HTR-8/SVneo (cell line): ENCODE measurements at regions not wholly inside any gene's neighbourhood (a gene's known extent, or its start where the extent isn't known, plus 50 kb on each side); places are given as distances from the start of the nearest gene placed in this dataset.
A peak's percentile ranks its signal among the peaks of the same experiment; 100 is the strongest.
"Not testable (repeated sequence)": the region's sequence is repeated elsewhere in the genome, so short reads cannot be mapped to it uniquely, and the experiment has no call there.

Experiments used
- DNase-seq: peaks from one replicate; pipeline ENCODE4 v3.0.0; 2011; ENCODE audit warnings: low spot score, mixed read lengths; ENCODE audit not compliant: insufficient read length
- FAIRE-seq: peaks from 2 replicates; lab custom pipeline; 2011; peaks lifted over from hg19 to GRCh38; lab: Jason Lieb, UNC

DNA sequence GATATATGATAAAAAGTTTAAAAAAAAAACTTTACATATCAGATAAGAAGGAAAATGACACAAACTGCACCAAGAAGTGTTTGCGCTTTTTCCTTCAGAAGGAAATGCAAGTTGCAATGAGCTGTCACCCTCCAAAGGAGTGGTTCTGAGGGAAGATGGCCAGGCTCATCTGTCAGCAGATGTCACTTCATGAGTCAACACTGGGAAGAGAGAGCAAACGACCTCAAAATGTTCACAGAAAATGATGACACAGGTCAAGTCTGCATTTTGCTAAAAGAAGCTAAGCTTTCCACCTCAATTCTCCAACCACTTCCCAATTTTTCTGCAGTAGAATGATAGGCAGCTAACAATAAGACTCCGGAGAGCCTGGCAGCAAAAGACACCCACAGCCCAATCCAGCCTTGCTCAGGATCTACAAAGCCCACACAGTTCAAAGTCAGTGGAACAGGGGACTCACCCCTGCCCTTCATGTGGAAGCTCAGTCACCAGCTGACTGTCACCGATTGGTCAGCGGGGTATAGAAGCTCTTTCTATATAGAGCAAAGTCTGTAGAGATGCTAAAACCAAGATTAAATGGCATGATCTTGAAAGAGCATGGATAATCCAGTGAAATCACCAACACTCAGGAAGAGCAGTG, 155.1 kb upstream of the NEBL start:
- no peak for DNase-seq
- no peak for FAIRE-seq

DNA sequence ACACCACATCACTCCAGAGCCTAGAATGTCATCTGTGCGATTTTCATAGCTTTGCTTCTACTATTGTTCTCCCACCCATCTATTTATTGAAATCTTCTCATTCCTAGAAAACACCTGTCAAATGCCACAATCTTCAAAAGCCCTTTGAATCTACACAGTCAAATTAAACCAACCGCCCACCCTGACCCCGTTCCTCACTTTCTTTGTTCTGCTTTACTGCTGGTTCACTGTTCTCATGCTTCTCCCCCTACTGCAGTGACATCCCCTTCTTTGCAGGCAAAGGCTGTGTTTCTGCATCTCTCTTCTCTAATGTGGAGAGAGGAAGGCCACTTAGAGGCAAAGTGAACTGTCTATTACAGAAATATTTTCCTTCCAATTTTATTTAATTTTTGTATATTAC, 152.4 kb upstream of the NEBL start:
- FAIRE-seq (no peak), DNase-seq (no peak)

DNA sequence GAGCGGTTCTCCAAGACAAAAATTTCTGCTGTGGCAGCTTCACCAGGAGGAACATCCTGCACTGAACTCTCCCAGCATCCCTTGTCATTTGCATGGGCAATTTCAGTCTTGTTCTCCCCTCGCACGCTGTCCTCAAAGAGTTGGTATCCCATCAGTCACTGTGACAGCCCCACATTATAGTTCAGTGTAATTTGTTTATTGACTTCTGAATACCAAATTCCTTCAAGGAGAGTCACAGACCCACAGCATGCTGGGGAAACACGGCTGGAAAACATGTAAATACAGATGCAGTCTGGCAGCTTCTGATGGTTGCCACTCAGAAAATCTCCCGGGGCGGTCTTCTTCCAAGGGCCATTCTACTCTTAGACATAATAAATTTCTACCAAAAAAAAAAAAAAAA, 151.0 kb upstream of the NEBL start:
- DNase-seq, result no peak
- no peak for FAIRE-seq

DNA sequence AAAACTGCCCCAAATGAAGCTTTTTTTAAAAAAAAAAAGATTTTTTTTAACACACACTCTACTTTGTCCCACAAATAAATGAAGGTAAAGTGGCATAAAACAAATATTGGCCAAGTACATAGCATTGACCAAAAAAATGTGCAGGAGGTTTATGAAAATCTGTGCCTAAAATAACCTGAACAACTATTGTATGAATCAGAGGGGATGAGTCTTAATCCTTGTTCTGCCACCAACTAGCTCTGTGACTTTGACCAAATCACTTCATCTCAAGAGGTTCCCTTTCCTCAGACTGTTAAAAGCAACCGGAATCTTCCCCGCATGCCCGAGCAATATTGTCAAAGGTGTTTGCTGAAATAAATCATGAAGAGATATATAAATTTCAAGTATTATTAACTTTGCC, 150.4 kb upstream of the NEBL start:
- DNase-seq, result no peak
- no peak for FAIRE-seq

DNA sequence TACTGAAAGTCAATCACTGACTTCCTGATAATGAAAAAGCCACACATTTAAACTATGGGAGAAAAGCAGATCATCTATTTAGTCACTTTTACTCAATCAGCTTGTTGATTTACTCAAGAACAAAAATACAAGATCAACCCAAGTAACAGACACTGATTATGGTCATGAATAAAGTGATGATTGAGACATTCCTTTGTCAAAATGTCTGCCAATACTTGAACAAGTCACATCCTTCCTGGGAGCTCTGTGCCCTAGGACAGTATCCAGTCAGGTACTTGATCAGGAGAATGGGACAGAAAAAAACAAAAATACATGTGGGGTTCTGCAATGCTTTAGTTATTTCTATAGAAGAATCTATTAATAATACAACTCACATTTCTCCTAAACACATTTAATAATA, 150.0 kb upstream of the NEBL start:
- FAIRE-seq, result no peak

DNA sequence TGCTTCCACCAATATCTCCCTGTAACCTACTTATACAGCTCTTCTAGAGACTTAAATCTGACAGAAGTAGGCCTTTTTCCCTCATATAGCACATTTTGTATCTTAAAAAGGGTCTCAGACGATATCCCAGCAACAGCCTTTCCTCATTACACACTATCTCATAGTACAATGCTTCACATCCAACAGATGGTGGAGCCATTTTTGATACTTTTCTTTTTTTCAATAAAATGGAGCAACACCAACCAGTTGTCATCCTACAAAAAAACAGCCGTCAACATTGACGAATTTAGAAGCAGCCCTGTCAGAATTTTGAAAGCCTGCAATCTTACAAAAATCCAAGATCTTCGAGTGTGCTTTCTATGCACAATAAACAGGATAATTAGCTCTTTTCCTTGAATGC, 145.9 kb upstream of the NEBL start:
- FAIRE-seq, result no peak
- DNase-seq, result no peak

More for the DNA sequence above, 150.0 kb upstream of the NEBL start:
- DNase-seq, result no peak

DNA sequence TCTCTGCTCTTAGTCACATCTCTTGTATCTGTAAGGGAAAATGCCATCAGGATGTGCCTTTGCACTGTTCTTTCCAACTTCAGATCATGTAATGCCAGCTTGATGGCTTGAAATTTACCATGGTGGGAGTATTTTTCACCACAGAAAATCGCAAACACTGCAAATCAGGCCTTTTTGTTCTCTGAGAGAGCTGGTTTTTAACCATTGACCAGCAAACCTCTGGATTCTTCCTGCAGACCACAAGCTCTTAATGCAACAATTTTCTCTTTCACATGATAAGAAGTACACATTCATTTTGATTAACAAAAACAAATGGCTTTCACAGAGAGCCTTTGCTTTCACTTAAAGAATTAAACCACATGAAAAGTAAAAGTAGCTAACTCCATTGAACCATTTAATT, 145.4 kb upstream of the NEBL start:
- no peak for FAIRE-seq
- no peak for DNase-seq

DNA sequence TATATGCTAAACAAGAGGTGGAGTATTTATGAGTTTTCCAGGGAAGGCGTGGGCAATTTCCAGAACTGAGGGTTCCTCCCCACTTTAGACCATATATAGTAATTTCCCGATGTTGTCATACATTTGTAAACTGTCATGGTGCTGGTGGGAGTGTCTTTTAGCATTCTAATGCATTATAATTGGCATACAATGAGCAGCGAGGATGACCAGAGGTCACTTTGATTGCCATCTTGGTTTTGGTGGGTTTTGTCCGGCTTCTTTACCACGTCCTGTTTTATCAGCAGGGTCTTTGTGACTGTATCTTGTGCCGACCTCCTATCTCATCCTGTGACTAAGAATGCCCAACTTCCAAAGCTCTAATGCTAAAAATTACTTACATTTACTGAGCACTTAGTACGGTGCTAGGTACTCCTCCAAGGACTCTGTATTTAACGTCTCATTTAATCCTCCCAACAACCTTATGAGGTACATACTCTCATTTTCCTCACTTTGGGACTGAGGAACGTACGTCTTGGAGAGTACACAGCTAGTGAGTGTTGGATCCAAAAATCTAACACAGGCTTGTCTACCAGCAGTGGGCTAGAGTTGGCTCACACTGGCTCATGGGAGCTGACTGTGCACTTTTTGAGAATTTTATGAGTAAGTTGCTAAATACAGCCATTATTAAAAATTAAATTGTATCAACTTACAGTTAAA, 144.8 kb upstream of the NEBL start:
- DNase-seq (no peak), FAIRE-seq (no peak)

DNA sequence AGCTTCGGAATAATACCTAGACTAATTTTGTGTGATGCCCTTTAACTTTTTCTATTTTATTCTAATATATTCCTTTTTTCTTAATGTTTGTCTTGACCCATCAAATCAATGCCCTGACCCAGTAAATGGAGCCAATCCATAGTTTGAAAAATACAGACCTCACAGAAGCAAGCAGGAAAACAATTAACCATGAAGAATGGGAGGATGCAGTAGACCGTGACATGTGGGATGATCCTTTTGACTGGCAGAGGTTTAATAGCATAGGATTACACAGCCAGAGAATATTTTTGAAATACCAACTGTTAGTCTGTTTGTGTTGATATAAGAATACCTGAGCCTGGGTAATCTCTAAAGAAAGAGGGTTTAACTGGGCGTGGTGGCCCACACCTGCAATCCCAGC, 142.6 kb upstream of the NEBL start:
- FAIRE-seq, result no peak

DNA sequence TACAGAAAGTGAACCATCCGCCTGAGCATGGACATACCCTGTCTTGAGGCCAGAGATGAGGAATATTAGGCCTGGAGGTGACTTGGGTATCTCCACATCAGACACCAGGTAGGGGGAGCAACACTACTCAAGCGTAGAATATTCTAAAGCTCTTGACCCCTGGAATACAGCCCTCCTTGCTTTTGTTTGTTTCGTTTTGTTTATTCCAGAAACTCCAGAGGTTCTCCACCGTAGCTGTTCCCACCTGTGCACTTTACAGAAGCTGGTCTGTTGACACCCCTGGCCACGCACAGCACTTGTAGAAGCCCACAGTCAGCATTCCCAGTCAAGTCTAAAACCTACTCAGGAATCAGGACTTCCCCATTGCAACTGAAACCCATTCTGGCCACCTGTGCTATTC, 139.6 kb upstream of the NEBL start:
- FAIRE-seq (no peak), DNase-seq (no peak)

More for the DNA sequence above, 142.6 kb upstream of the NEBL start:
- no peak for DNase-seq

DNA sequence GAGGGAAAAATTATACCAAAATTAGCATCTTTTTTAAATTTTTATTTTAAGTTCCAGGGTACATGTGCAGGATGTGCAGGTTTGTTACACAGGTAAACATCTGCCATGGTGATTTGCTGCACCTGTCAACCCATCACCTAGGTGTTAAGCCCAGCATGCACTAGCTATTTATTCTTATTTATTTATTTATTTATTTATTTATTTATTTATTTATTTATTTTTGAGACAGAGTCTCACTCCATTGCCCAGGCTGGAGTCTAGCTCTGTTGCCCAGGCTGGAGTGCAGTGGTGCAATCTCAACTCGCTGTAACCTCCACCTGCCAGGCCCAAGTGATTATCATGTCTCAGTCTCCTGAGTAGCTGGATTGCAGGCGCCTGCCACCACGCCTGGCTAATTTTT, 137.7 kb upstream of the NEBL start:
- not testable (repeated sequence) for DNase-seq, FAIRE-seq

DNA sequence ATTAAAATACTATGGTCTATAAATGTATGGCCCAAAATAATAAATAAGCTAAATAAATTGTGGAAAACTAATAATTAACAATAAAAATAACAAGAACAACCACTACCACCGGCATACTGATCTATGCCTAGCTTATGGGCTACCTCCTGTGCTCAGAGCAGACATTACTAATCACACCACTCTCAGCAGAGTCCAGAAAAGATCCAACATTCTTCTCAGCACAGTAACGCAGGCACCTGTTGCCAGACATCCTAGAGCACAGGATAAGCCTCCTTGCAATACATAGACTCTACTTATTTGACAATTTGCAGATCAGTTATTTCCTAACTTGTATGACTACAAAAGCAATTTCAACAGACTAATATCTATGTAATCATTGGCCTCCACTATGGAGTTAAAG, 137.1 kb upstream of the NEBL start:
- no peak for FAIRE-seq
- no peak for DNase-seq

DNA sequence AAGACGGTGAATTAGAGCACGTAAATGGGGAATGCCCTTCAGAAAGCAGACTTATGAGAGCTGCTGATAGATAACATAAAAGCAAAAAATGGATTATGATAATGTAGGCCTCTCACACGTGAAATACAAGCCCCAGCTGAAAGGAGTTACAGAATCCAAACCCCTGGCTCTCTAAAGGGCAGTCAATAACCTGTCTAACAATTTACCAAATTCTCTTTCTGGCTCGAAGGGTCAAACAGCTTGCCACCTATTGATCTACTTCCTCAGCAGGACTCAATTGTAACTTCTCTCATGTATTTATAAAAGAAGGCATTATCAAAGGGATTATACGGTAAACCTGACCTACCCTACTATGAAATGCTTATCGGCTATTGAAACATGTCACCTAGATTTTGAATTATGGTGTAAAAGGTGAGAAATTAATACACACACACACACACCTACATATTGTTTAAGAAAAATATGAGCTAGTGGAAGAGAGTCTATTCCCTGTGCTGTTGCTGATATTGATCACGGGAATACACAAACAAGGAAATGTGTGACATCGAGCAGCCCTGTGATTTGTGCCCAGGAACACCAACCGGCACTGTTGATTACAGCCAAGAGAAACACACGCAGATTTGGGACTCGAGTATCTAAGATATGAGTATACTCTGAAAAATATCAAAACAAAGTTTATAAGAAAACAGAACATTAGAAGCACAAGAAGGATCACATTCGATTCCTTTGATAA, 135.6 kb upstream of the NEBL start:
- no peak for FAIRE-seq
- no peak for DNase-seq

DNA sequence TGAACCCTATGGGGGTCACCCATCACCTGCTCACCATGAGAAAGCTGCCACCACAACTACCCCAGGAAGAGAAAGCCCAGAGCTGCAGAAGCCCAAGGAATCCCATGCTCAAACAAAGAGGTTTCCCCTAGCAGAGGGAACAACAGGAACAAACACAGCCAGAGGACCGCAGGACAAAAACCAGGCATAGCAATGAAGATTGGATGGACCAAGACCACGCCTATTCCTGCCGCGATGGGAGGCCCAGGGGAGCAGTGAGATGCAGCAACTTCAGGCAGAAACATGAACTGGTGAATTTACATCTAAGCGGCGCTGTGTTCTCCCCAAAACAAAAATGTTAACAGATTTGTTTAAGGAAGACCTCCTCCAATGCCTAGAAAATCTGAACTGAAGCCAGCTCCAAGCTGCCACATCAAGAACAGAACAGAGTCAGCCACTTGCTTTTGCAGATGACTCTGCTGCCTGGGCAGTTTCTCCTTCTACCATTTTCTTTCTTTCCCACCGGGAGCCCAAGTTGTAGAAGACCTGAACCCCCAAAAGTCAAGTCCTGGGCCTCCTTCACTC, 134.2 kb upstream of the NEBL start:
- FAIRE-seq, result no peak
- no peak for DNase-seq

DNA sequence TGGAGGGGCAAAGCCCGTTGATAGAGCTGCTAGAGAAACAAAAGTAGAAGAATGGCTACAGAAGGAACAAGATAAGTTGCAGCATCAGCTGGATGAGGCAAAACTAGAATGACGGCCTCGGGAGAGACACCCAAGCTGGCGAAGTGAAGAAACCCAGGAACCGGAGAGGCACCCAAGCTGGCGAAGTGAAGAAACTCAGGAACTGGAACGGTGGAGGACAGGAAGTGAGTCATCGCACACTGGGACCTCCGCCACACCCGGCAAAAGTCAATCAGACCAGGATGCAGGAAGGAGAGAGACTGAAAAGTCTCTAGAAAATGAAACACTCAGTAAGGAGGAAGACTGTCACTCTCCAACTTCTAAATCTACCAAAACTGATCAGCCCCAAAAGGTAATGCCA, 133.0 kb upstream of the NEBL start:
- FAIRE-seq (no peak), DNase-seq (no peak)

DNA sequence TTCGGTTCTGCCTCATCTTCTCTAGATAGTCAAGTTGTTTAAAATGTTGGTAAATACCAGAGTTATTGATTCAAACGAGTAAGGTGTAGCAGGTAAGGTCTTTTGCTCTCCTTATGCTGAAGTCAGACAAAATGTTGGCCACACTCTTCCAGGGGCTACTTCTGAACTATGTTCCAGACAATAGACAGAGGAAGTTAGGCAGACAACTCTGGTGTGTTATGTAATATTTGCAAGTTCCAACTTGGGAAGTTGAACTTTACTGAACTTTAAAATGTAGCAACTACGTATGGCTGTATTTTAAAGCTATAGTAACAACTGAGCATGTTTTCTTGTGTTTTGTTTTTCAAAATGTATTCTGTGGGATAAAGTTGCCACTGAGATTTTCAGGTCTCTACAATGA, 125.7 kb upstream of the NEBL start:
- DNase-seq (no peak), FAIRE-seq (no peak)

DNA sequence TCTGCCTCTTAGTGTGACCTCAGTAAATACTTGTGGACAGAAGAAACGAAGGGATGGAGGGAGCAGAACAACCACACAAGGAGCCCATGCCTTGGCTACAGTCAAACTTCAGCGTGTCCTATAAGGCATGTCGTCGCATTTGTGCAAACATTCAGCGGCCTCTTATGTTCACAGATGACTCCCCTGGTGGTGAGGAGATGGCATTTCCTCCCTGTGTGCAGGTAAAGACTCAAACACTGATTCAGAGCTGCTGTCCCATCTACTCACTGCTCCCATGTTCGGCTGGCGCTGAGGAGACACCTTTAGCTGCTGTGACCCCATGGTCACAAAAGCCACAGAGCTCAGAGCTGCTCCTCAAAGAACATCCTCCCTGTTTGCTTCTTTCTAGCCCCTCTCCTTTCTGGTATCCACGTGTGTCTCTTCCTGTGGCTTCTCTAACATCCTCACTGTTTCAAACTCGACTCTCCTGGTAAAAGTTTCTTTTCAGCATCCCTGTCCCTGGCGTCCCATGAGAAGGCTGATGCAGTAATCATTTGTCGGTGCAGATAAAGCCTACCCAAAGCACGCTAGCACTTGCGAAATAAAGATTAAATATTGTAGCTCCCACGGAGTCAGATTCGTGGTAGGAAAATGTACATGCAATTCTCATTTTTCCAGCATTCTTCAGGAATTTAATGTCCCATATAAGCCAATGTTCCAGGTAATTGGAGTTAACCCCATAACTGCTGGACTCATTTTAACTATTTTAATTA, 124.9 kb upstream of the NEBL start:
- FAIRE-seq, result no peak
- DNase-seq, result no peak

DNA sequence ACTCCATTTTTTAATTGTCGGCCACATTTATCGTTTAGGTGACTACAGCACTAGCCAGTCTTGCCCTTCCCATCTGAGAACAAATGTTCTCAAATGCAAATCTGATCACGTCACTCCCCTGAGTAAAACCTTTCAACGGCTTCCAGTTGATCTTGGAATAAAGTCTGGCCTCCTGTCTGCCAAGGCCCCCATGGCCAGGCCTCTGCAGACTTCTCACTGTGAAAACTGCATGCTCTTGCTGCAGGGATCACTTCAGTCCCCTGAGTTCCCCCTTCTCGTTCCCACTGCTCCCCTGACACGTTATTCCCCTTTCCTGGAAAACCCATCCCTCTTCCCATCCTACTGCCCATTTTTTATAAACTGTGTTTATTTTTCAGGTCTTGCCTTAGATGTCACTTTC, 124.1 kb upstream of the NEBL start:
- FAIRE-seq, result no peak
- DNase-seq, result no peak

DNA sequence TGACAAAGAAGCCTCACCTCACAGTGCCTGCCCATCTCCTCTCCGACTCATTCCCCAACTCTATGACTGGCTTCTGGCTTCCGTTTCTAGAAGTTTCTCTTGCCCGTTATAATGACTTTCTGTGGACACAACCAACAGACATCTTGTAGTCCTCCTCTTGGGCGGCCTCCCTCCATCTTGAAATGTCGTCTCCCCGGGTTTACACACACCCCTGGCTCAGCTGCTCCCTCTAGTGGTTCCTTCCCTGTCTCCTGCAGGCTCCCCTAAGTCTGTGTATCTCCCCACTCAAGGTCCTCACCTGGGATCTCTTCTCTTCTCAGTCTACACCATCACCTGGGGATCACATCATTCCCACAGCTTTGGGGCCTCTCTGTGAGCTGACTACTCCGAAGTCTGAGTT, 123.4 kb upstream of the NEBL start:
- no peak for FAIRE-seq
- DNase-seq, result peak; percentile 15

DNA sequence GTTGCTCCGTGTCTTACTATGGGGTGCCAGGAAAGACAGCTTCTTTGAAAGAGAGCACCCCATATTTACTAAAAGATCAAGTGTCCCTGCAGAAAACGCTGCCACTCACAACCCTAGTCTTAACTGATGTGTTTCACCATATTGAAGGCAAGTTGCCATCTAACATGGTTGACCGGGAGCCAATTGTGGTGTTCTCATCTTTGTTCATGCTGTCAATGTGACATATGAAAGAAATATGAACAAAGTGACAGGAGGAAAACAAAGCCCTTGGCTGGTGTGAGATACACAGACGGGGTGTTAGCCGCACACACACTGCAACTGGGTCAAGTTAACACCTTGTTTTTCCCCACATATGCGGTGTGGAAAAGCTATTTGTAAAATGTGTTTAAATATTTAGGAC, 122.3 kb upstream of the NEBL start:
- no peak for FAIRE-seq
- DNase-seq, result no peak

DNA sequence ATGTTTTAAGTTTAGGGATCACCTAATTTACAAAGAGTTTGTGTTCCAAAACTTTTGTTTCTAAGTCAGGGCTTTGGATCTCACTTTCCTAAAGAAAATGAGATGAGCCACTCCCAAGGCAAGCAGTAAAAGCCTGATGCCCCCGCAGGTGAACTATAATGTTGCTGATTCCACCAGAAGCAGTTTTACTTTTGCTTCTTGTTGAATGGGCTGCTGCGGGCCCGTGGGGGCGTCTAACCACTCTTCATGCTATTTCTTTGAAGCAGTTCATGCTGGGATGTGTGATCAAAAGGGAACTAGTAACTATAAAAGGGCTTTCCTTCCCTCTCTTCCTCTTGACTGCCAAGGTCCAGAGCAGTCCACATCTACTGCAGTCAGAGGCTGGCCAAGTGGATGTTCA, 118.7 kb upstream of the NEBL start:
- DNase-seq (no peak), FAIRE-seq (no peak)
